ENCODE measurements at regions not wholly inside any gene's neighbourhood (a gene's known extent, or its start where the extent isn't known, plus 50 kb on each side); places are given as distances from the start of the nearest gene placed in this dataset.

- DNase-seq (ENCODE audit: low read depth in 4 of 4, low spot score in 2 of 4), result no peak
These were observed 165.6 kb downstream of the AREG start for GRCh38 chr4:74610491-74610890.

- no peak for DNase-seq (ENCODE audit: low read depth in 4 of 4, low spot score in 2 of 4)
These were observed 167.9 kb downstream of the AREG start for GRCh38 chr4:74612837-74613236.

GRCh38 chr4:74613266-74613665 is 168.3 kb downstream of the AREG start:
- DNase-seq (ENCODE audit: low read depth in 4 of 4, low spot score in 2 of 4), result no peak

GRCh38 chr4:74615411-74615810 is 170.5 kb downstream of the AREG start:
- no peak for DNase-seq (ENCODE audit: low read depth in 4 of 4, low spot score in 2 of 4)

- no peak for DNase-seq (ENCODE audit: low read depth in 4 of 4, low spot score in 2 of 4)
These were observed 173.2 kb downstream of the AREG start for GRCh38 chr4:74618166-74618565.

GRCh38 chr4:74618659-74619058 is 173.7 kb downstream of the AREG start:
- DNase-seq (ENCODE audit: low read depth in 4 of 4, low spot score in 2 of 4), result no peak

- no peak for DNase-seq (ENCODE audit: low read depth in 4 of 4, low spot score in 2 of 4)
These were observed 174.2 kb downstream of the BTC start for GRCh38 chr4:74619931-74620702.

GRCh38 chr4:74621616-74622015 is 172.7 kb downstream of the BTC start:
- DNase-seq (ENCODE audit: low read depth in 4 of 4, low spot score in 2 of 4), result no peak

GRCh38 chr4:74623041-74623440 is 171.3 kb downstream of the BTC start:
- DNase-seq (ENCODE audit: low read depth in 4 of 4, low spot score in 2 of 4), result peak in 1 of 4 donors; percentile 7

GRCh38 chr4:74624351-74625151 is 169.8 kb downstream of the BTC start:
- DNase-seq (ENCODE audit: low read depth in 4 of 4, low spot score in 2 of 4), result no peak

- no peak for DNase-seq (ENCODE audit: low read depth in 4 of 4, low spot score in 2 of 4)
These were observed 168.3 kb downstream of the BTC start for GRCh38 chr4:74625981-74626380.

- DNase-seq (ENCODE audit: low read depth in 4 of 4, low spot score in 2 of 4), result no peak
These were observed 167.2 kb downstream of the BTC start for GRCh38 chr4:74627093-74627492.

- no peak for DNase-seq (ENCODE audit: low read depth in 4 of 4, low spot score in 2 of 4)
These were observed 166.8 kb downstream of the BTC start for GRCh38 chr4:74627504-74627903.

GRCh38 chr4:74628852-74629620 is 165.3 kb downstream of the BTC start:
- no peak for DNase-seq (ENCODE audit: low read depth in 4 of 4, low spot score in 2 of 4)

- no peak for DNase-seq (ENCODE audit: low read depth in 4 of 4, low spot score in 2 of 4)
These were observed 163.8 kb downstream of the BTC start for GRCh38 chr4:74630551-74630950.

- DNase-seq (ENCODE audit: low read depth in 4 of 4, low spot score in 2 of 4), result no peak
These were observed 163.0 kb downstream of the BTC start for GRCh38 chr4:74631338-74631737.

- DNase-seq (ENCODE audit: low read depth in 4 of 4, low spot score in 2 of 4), result no peak
These were observed 162.3 kb downstream of the BTC start for GRCh38 chr4:74631988-74632387.

- no peak for DNase-seq (ENCODE audit: low read depth in 4 of 4, low spot score in 2 of 4)
These were observed 161.7 kb downstream of the BTC start for GRCh38 chr4:74632634-74633033.

GRCh38 chr4:74635074-74635473 is 159.2 kb downstream of the BTC start:
- no peak for DNase-seq (ENCODE audit: low read depth in 4 of 4, low spot score in 2 of 4)

GRCh38 chr4:74635490-74636123 is 158.7 kb downstream of the BTC start:
- no peak for DNase-seq (ENCODE audit: low read depth in 4 of 4, low spot score in 2 of 4)

- no peak for DNase-seq (ENCODE audit: low read depth in 4 of 4, low spot score in 2 of 4)
These were observed 156.3 kb downstream of the BTC start for GRCh38 chr4:74638001-74638400.
